Peyer's patch (tissue), 4 donors: ENCODE measurements at regions not wholly inside any gene's neighbourhood (a gene's known extent, or its start where the extent isn't known, plus 50 kb on each side); places are given as distances from the start of the nearest gene placed in this dataset.

ENCODE experiments used
- DNase-seq, 3 donors: peaks; one replicate each; pipeline ENCODE4 v3.0.0-alpha.2; 2017 to 2019
- H3K27ac ChIP-seq, 4 donors: fragments of 200-600 bp; sonication (generic); one replicate each; pipeline ENCODE4 v1.5.1; 2016 to 2019
- H3K27me3 ChIP-seq, 2 donors: fragments of 200-600 bp; sonication (generic); one replicate each; pipeline ENCODE4 v1.5.1; 2019
- H3K36me3 ChIP-seq, 3 donors: fragments of 200-600 bp; sonication (generic); one replicate each; pipeline ENCODE4 v1.5.1; 2016 to 2019
- H3K4me1 ChIP-seq, 4 donors: fragments of 200-600 bp; sonication (generic); one replicate each; pipeline ENCODE4 v1.5.1; 2016 to 2019
- H3K4me3 ChIP-seq, 4 donors: fragments of 200-600 bp; sonication (generic); 1 replicate in 3 of 4; 2 replicates in 1 of 4; pipeline ENCODE4 v1.5.1; 2016 to 2019; ENCODE audit warnings: mild to moderate bottlenecking in 1 of 4
- H3K9me3 ChIP-seq, 4 donors: fragments of 200-600 bp; sonication (generic); one replicate each; pipeline ENCODE4 v1.5.1; 2016 to 2019; ENCODE audit warnings: mild to moderate bottlenecking in 1 of 4
- CTCF ChIP-seq, 6 experiments: fragments of 450-650 bp in 4 of 6; fragments of 200-600 bp in 2 of 6; sonication (generic) in 1 of 6; IDR thresholded peaks; one replicate each; pipeline ENCODE4 v1.5.1; 2017 to 2019; ENCODE audit warnings: antibody characterized with exemption in 6 of 6, mild to moderate bottlenecking in 3 of 6, moderate library complexity in 1 of 6
- POLR2A ChIP-seq, 2 donors: fragments of 450-650 bp; IDR thresholded peaks; one replicate each; pipeline ENCODE4 v1.5.1; 2017; ENCODE audit warnings: antibody characterized with exemption in 2 of 2, mild to moderate bottlenecking in 2 of 2, moderate library complexity in 2 of 2

- no peak for DNase-seq
- H3K27me3 ChIP-seq, result no peaks in the 10 kb centered on the region
- no peaks in the 10 kb centered on the region for H3K4me1 ChIP-seq
- no peaks in the 10 kb centered on the region for H3K9me3 ChIP-seq
- no peak for TF ChIP-seq POLR2A (IDR thresholded peaks at IDR 0.05)
- H3K4me3 ChIP-seq, result no peak overlapping the region
- no peak overlapping the region for H3K27ac ChIP-seq
- H3K36me3 ChIP-seq, result no peaks in the 10 kb centered on the region
Observed at GRCh38 chr1:165060285-165060793, 296.2 kb downstream of the LMX1A start.

- DNase-seq, result no peak
- no peaks in the 10 kb centered on the region for H3K9me3 ChIP-seq
- TF ChIP-seq POLR2A (IDR thresholded peaks at IDR 0.05) (no peak), CTCF (IDR thresholded peaks at IDR 0.05) (no peak)
- H3K36me3 ChIP-seq, result no peaks in the 10 kb centered on the region
- no peaks in the 10 kb centered on the region for H3K27me3 ChIP-seq
- H3K4me1 ChIP-seq, result no peaks in the 10 kb centered on the region
- no peak overlapping the region for H3K27ac ChIP-seq
- H3K4me3 ChIP-seq, result no peak overlapping the region
Observed at GRCh38 chr1:165057956-165058355, 298.6 kb downstream of the LMX1A start.

DNA sequence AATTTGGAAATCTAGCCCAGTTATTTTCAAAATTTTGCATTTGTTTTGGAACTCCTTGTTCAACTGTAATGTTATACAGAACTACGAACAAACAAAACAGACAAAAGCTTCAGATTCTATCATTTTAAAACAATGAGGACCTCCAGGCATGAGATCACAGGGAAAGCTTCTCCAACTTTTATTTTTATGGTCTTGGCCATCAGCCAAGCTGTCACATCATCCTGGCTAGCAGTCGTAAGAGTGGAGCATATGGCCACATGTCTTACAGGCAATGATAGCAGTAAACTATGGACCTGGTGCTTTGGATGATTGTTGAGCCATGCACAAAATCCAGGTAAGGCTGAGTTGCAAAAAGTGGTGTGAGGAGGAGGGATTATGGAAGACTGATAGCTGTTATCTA is 299.6 kb downstream of the LMX1A start:
- Histone ChIP-seq H3K4me3 (no peak overlapping the region), H3K9me3 (no peaks in the 10 kb centered on the region), H3K36me3 (no peaks in the 10 kb centered on the region), H3K27me3 (no peaks in the 10 kb centered on the region), H3K27ac (no peak overlapping the region), H3K4me1 (no peaks in the 10 kb centered on the region)
- no peak for DNase-seq
- no peak for TF ChIP-seq POLR2A (IDR thresholded peaks at IDR 0.05)

- no peaks in the 10 kb centered on the region for H3K4me1 ChIP-seq
- TF ChIP-seq POLR2A (IDR thresholded peaks at IDR 0.05) (no peak), CTCF (IDR thresholded peaks at IDR 0.05) (no peak)
- no peaks in the 10 kb centered on the region for H3K27me3 ChIP-seq
- no peaks in the 10 kb centered on the region for H3K36me3 ChIP-seq
- no peak overlapping the region for H3K4me3 ChIP-seq
- no peaks in the 10 kb centered on the region for H3K9me3 ChIP-seq
- no peak overlapping the region for H3K27ac ChIP-seq
- DNase-seq, result no peak
Observed at GRCh38 chr1:165055581-165055980, 300.9 kb downstream of the LMX1A start.

DNA sequence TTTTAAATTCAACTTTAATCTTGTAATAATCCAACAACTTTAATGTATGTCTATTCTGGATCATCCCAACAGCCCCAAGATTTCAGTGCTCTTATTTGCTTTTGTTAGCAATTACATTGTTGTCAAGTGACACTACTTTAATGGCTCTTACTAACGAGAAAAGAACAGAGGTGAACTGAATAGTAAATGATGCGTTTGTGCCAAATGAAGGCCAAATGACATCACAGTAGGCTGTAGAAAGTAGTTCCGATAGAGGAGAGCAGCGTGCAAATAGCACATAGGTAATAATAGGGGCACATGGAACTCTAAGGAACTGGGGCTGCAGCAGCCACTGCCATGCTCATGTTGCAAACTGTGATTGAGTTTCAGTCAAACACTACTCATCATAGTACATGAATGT is 301.9 kb downstream of the LMX1A start:
- H3K4me1 ChIP-seq, result no peaks in the 10 kb centered on the region
- H3K27ac ChIP-seq, result no peak overlapping the region
- H3K36me3 ChIP-seq, result no peaks in the 10 kb centered on the region
- DNase-seq, result no peak
- TF ChIP-seq POLR2A (IDR thresholded peaks at IDR 0.05) (no peak), CTCF (IDR thresholded peaks at IDR 0.05) (no peak)
- H3K27me3 ChIP-seq, result no peaks in the 10 kb centered on the region
- no peak overlapping the region for H3K4me3 ChIP-seq
- H3K9me3 ChIP-seq, result no peaks in the 10 kb centered on the region

DNA sequence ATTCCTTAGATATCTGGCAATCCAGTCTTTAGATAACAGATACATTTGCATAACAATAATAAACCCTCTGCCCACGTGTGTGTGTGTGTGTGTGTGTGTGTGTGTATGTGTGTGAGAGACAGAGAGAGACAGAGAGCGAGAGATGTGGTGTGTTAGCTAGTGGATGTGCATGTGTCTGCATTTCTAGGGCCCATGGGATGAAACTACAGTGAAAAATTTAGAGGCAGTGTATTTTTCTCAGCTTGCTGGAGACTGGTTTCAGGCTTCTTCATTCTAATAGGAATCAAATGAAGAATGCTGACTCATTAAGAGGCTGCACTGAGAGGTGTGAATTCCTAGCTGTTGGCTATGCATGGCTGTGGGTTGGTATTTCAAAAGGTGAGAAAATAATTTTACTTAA is 303.2 kb downstream of the LMX1A start:
- no peaks in the 10 kb centered on the region for H3K4me1 ChIP-seq
- no peaks in the 10 kb centered on the region for H3K27me3 ChIP-seq
- H3K4me3 ChIP-seq, result no peak overlapping the region
- H3K9me3 ChIP-seq, result no peaks in the 10 kb centered on the region
- H3K36me3 ChIP-seq, result no peaks in the 10 kb centered on the region
- DNase-seq, result no peak
- H3K27ac ChIP-seq, result no peak overlapping the region
- TF ChIP-seq CTCF (IDR thresholded peaks at IDR 0.05) (no peak), POLR2A (IDR thresholded peaks at IDR 0.05) (no peak)

DNA sequence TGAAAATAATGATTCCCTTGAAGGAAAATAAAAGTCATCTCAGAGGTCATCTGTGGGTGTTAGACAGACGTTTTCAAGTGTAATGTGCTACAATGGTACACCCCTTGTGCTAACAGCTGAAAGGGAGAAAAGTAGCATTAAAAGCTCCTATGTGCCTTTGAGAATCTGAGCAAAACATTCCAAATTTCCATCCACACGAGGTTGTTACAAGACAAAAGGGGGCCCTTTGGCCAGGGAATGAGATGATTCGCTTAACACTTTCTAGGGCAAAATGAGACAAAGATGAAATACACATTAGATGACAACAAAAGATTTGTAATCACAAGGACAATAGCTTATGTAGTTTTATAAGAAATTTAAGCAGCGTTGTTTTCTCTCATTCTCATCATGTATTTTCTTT is 303.6 kb downstream of the LMX1A start:
- TF ChIP-seq CTCF (IDR thresholded peaks at IDR 0.05) (no peak), POLR2A (IDR thresholded peaks at IDR 0.05) (no peak)
- Histone ChIP-seq H3K27me3 (no peaks in the 10 kb centered on the region), H3K9me3 (no peaks in the 10 kb centered on the region), H3K4me1 (no peaks in the 10 kb centered on the region), H3K36me3 (no peaks in the 10 kb centered on the region), H3K27ac (no peak overlapping the region), H3K4me3 (no peak overlapping the region)
- DNase-seq, result no peak
